CD4-positive, alpha-beta T cell (primary cell): ENCODE measurements at regions not wholly inside any gene's neighbourhood (a gene's known extent, or its start where the extent isn't known, plus 50 kb on each side); places are given as distances from the start of the nearest gene placed in this dataset.

Experiments
- ATAC-seq: fragments of 200-7000 bp; cut with Tn5 transposase; one replicate; pipeline ENCODE4 v1.10.0; 2022; ENCODE audit warnings: mild to moderate bottlenecking; ENCODE audit not compliant: poor library complexity
- CTCF ChIA-PET: fragments of 350-600 bp; sonication (Branson Sonifier 250); formaldehyde crosslinking; loops from one replicate; lab custom pipeline; 2021; ENCODE audit warnings: antibody characterized with exemption, inconsistent platforms; lab: Charles Lee
- POLR2A ChIA-PET: fragments of 350-600 bp; sonication (Branson Sonifier 250); formaldehyde crosslinking; loops from one replicate; lab custom pipeline; 2021; ENCODE audit warnings: antibody characterized with exemption, inconsistent platforms; lab: Charles Lee
- DNase-seq, 14 experiments: peaks; one replicate each; pipeline ENCODE4 v3.0.0-alpha.2; 2013 to 2020; ENCODE audit warnings: mixed read lengths in 2 of 14
- H3K27ac ChIP-seq, 2 donors: one replicate each; pipeline versions ENCODE4 v1.5.1 to v1.7.0; 2013; ENCODE audit warnings: low read length in 2 of 2, low read depth in 1 of 2, mild to moderate bottlenecking in 1 of 2
- H3K27me3 ChIP-seq, 2 experiments: 1 replicate in 1 of 2; 2 replicates in 1 of 2; pipeline versions ENCODE4 v1.6.1 to v1.7.0; 2013; ENCODE audit warnings: low read length in 2 of 2, control low read depth in 1 of 2, mild to moderate bottlenecking in 1 of 2, moderate library complexity in 1 of 2; ENCODE audit not compliant: insufficient read depth in 2 of 2, control insufficient read depth in 1 of 2
- H3K36me3 ChIP-seq: one replicate; pipeline ENCODE4 v1.6.1; 2013; ENCODE audit warnings: low read length, control low read depth; ENCODE audit not compliant: insufficient read depth
- H3K4me1 ChIP-seq: one replicate; pipeline ENCODE4 v1.6.1; 2013; ENCODE audit warnings: low read length, control low read depth; ENCODE audit not compliant: insufficient read depth
- H3K4me3 ChIP-seq: one replicate; pipeline ENCODE4 v1.5.1; 2013; ENCODE audit warnings: mild to moderate bottlenecking, low read length, moderate library complexity
- H3K9me3 ChIP-seq, 2 experiments: 1 replicate in 1 of 2; 2 replicates in 1 of 2; pipeline versions ENCODE4 v1.6.1 to v1.7.0; 2013; ENCODE audit warnings: low read length in 2 of 2, mild to moderate bottlenecking in 2 of 2, control low read depth in 1 of 2, moderate library complexity in 1 of 2; ENCODE audit not compliant: control insufficient read depth in 1 of 2, insufficient read depth in 1 of 2
- H3K27ac Mint-ChIP-seq: one replicate; pipeline ENCODE4 v1.8.0; 2020; ENCODE audit warnings: mixed read lengths
- H3K27me3 Mint-ChIP-seq: one replicate; pipeline ENCODE4 v1.8.0; 2021; ENCODE audit warnings: mixed read lengths
- H3K36me3 Mint-ChIP-seq: one replicate; pipeline ENCODE4 v1.8.0; 2021; ENCODE audit warnings: low read depth, mixed read lengths
- H3K4me1 Mint-ChIP-seq: one replicate; pipeline ENCODE4 v1.8.0; 2021; ENCODE audit warnings: low read depth, mixed read lengths
- H3K4me3 Mint-ChIP-seq: one replicate; pipeline ENCODE4 v1.8.0; 2020; ENCODE audit warnings: mild to moderate bottlenecking, mixed read lengths
- H3K9me3 Mint-ChIP-seq: one replicate; pipeline ENCODE4 v1.8.0; 2020; ENCODE audit warnings: mixed read lengths
- CTCF ChIP-seq: fragments of 200-600 bp; IDR thresholded peaks from one replicate; pipeline ENCODE4 v1.8.0; 2022; ENCODE audit warnings: antibody characterized with exemption, mild to moderate bottlenecking
- intact Hi-C, 2 experiments: fragments of 100-400 bp; cut with DNase I in 1 of 2; cut with micrococcal nuclease in 1 of 2; formaldehyde crosslinking; loops; one replicate each; pipeline versions ENCODE4 v1.15.1 to v1.9.0; 2023 to 2025; cut with DNase I, micrococcal nuclease

DNA sequence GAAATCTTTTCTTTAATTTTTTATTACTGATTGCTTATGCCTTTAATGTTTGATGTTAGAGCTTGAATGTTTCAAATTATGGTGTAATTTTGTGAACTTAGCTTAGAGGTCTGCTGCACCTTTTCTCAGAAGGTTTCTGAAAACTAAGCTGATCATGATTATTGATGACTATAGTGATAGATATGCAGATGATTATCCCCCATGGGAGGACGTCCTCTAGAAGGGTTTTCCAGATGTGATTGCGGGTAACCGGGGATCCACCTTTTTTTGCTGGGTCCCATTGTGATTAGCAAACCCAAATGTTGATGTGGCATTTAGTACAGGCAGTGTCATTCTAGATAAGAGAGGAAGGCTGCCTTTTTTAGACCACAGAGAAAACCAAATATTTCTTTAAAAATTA lies 272.9 kb downstream of the FBXO8 start:
- H3K36me3 ChIP-seq = no peaks in the 10 kb centered on the region
- ATAC-seq = no peak
- intact Hi-C loops = no loop called here
- no peaks in the 10 kb centered on the region for H3K9me3 ChIP-seq
- no peaks in the 10 kb centered on the region for H3K4me1 ChIP-seq
- CTCF ChIA-PET = no interaction called here
- H3K27ac ChIP-seq = no peak overlapping the region
- TF ChIP-seq CTCF = no peak
- no peak overlapping the region for H3K4me3 ChIP-seq
- H3K4me3 Mint-ChIP-seq = no peak overlapping the region
- no peaks in the 10 kb centered on the region for H3K4me1 Mint-ChIP-seq
- POLR2A ChIA-PET = no interaction called here
- H3K27me3 Mint-ChIP-seq = peaks cover 5% of the 10 kb centered on the region
- H3K9me3 Mint-ChIP-seq = no peaks in the 10 kb centered on the region
- no peaks in the 10 kb centered on the region for H3K27me3 ChIP-seq
- H3K36me3 Mint-ChIP-seq = no peaks in the 10 kb centered on the region
- DNase-seq = no peak
- H3K27ac Mint-ChIP-seq = no peak overlapping the region

- no peaks in the 10 kb centered on the region for H3K27me3 ChIP-seq
- intact Hi-C loops = no loop called here
- Mint-ChIP-seq H3K27me3 (peaks cover 5% of the 10 kb centered on the region), H3K4me1 (no peaks in the 10 kb centered on the region), H3K27ac (no peak overlapping the region), H3K4me3 (no peak overlapping the region), H3K36me3 (no peaks in the 10 kb centered on the region), H3K9me3 (no peaks in the 10 kb centered on the region)
- no peak overlapping the region for H3K4me3 ChIP-seq
- H3K27ac ChIP-seq = no peak overlapping the region
- H3K9me3 ChIP-seq = no peaks in the 10 kb centered on the region
- ATAC-seq (no peak), DNase-seq (no peak)
- no peaks in the 10 kb centered on the region for H3K36me3 ChIP-seq
- H3K4me1 ChIP-seq = no peaks in the 10 kb centered on the region
- ChIA-PET CTCF (no interaction called here), POLR2A (no interaction called here)
- TF ChIP-seq CTCF = no peak
These were observed 273.6 kb downstream of the FBXO8 start for GRCh38 chr4:174009686-174010451.

- intact Hi-C loops = no loop called here
- Histone ChIP-seq H3K4me3 (no peak overlapping the region), H3K36me3 (no peaks in the 10 kb centered on the region), H3K27me3 (no peaks in the 10 kb centered on the region), H3K27ac (no peak overlapping the region), H3K9me3 (no peaks in the 10 kb centered on the region), H3K4me1 (no peaks in the 10 kb centered on the region)
- Mint-ChIP-seq H3K9me3 (no peaks in the 10 kb centered on the region), H3K4me1 (no peaks in the 10 kb centered on the region), H3K27ac (no peak overlapping the region), H3K4me3 (no peak overlapping the region), H3K36me3 (no peaks in the 10 kb centered on the region), H3K27me3 (no peaks in the 10 kb centered on the region)
- no peak for ATAC-seq
- ChIA-PET CTCF (no interaction called here), POLR2A (no interaction called here)
- no peak for DNase-seq
- no peak for TF ChIP-seq CTCF
These were observed 278.0 kb downstream of the FBXO8 start for GRCh38 chr4:174005422-174005821.
